ENCODE measurements at regions not wholly inside any gene's neighbourhood (a gene's known extent, or its start where the extent isn't known, plus 50 kb on each side); places are given as distances from the start of the nearest gene placed in this dataset.

DNA sequence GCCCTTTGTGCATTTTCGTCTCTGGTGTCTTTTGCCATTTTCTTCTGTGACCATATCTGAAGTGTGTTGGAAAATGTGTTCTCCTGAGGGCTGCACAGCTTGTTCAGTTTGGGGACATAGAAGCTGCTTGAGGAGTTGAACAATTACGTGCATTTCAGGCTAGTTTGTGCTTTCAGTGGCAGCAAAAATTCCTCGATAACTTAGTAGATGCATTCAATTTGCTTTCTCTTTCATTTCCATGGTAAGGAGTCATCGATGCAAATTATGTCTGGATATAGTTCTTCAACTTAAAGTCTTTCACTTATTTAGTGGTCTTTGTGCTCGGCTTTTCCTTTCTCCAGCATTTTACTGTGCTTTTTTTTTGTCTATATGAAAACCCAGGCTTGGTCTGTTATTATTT lies 441.5 kb downstream of the PLA2G4A start:
- no peak for TF ChIP-seq POLR2AphosphoS5 (IDR thresholded peaks at IDR 0.05; ENCODE audit: borderline replicate concordance, low read depth, low read length)
- TF ChIP-seq EZH2 (IDR thresholded peaks at IDR 0.05) = no peak

All from SK-N-MC (cell line).